ENCODE measurements at regions not wholly inside any gene's neighbourhood (a gene's known extent, or its start where the extent isn't known, plus 50 kb on each side); places are given as distances from the start of the nearest gene placed in this dataset.

GRCh38 chr16:85372627-85373372 is 240.3 kb upstream of the GSE1 start:
- TF ChIP-seq CTCF (IDR thresholded peaks at IDR 0.05): no peak
- no peak for TF ChIP-seq POLR2AphosphoS5 (IDR thresholded peaks at IDR 0.05; ENCODE audit: low read depth, low read length)
